ENCODE measurements at regions not wholly inside any gene's neighbourhood (a gene's known extent, or its start where the extent isn't known, plus 50 kb on each side); places are given as distances from the start of the nearest gene placed in this dataset.

DNA sequence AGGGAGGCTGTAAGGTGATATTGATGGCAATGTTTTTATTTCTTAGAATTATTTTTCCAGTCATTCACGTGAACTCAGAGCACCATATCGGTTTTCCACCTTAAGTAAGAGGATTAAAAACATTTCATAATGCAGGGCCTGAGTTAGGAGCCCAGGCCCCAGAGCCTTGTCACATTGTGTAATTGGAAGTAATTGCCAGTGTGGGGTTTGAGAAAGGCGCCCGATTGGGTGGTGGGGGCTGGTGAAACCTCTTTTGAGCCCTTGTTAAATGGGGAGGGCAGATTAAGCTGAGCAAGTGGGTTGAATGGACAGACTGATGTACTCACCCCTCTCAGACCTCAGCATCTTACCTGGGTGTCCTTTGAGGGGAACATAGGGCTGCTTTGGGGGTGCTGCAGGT lies 116.7 kb upstream of the PITX1 start:
- TF ChIP-seq, protein P1, sequence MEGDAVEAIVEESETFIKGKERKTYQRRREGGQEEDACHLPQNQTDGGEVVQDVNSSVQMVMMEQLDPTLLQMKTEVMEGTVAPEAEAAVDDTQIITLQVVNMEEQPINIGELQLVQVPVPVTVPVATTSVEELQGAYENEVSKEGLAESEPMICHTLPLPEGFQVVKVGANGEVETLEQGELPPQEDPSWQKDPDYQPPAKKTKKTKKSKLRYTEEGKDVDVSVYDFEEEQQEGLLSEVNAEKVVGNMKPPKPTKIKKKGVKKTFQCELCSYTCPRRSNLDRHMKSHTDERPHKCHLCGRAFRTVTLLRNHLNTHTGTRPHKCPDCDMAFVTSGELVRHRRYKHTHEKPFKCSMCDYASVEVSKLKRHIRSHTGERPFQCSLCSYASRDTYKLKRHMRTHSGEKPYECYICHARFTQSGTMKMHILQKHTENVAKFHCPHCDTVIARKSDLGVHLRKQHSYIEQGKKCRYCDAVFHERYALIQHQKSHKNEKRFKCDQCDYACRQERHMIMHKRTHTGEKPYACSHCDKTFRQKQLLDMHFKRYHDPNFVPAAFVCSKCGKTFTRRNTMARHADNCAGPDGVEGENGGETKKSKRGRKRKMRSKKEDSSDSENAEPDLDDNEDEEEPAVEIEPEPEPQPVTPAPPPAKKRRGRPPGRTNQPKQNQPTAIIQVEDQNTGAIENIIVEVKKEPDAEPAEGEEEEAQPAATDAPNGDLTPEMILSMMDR (conservative IDR thresholded peaks at IDR 0.05; ENCODE audit: low read length): no peak
- TF ChIP-seq EZH2phosphoT487 (IDR thresholded peaks at IDR 0.05; ENCODE audit: borderline replicate concordance): no peak
